Esophagus muscularis mucosa (tissue), 4 donors: ENCODE measurements at regions not wholly inside any gene's neighbourhood (a gene's known extent, or its start where the extent isn't known, plus 50 kb on each side); places are given as distances from the start of the nearest gene placed in this dataset.

Experiments used
- DNase-seq: peaks from one replicate; pipeline ENCODE4 v3.0.0-alpha.2; 2017; ENCODE audit errors: extremely low spot score
- H3K27ac ChIP-seq, 4 donors: fragments of 200-600 bp; sonication (generic); replicated peaks in 1 of 4; 1 replicate in 3 of 4; 2 replicates in 1 of 4; pipeline ENCODE4 v1.5.1; 2016 to 2019; ENCODE audit warnings: mild to moderate bottlenecking in 1 of 4
- H3K27me3 ChIP-seq, 4 donors: fragments of 200-600 bp; sonication (generic); one replicate each; pipeline versions ENCODE4 v1.5.1 to v1.6.0; 2016 to 2019
- H3K36me3 ChIP-seq, 4 donors: fragments of 200-600 bp; sonication (generic); one replicate each; pipeline ENCODE4 v1.5.1; 2016 to 2019
- H3K4me1 ChIP-seq, 4 donors: fragments of 200-600 bp; sonication (generic); one replicate each; pipeline ENCODE4 v1.5.1; 2016 to 2019
- H3K4me3 ChIP-seq, 4 donors: fragments of 200-600 bp; sonication (generic); 1 replicate in 2 of 4; 2 replicates in 2 of 4; pipeline ENCODE4 v1.5.1; 2016 to 2019; ENCODE audit warnings: mild to moderate bottlenecking in 4 of 4, moderate library complexity in 1 of 4
- H3K9me3 ChIP-seq, 4 donors: fragments of 200-600 bp; sonication (generic); 1 replicate in 3 of 4; 2 replicates in 1 of 4; pipeline ENCODE4 v1.5.1; 2016 to 2019
- EP300 ChIP-seq: sonication (generic); formaldehyde crosslinking; IDR thresholded peaks from one replicate; pipeline ENCODE4 v1.6.1; 2017; ENCODE audit warnings: antibody characterized with exemption
- POLR2A ChIP-seq: fragments of 450-650 bp; IDR thresholded peaks from one replicate; pipeline ENCODE4 v1.6.1; 2017; ENCODE audit warnings: antibody characterized with exemption, moderate library complexity, mild to moderate bottlenecking, low read depth
- POLR2AphosphoS5 ChIP-seq, 2 donors: sonication (generic); formaldehyde crosslinking; IDR thresholded peaks; one replicate each; pipeline ENCODE4 v1.6.1; 2017; ENCODE audit warnings: antibody characterized with exemption in 2 of 2
- WGBS: methylation state at CpG from one replicate; pipeline ENCODE4 v1.1.5; 2018; 5-methylcytosine and 5-hydroxymethylcytosine counted together
- intact Hi-C: fragments of 100-400 bp; cut with DNase I; formaldehyde crosslinking; loops from one replicate; pipeline ENCODE4 v1.15.1; 2023
- TF ChIP-seq, protein P1 (sequence below), 3 experiments: fragments of 200-600 bp in 2 of 3; fragments of 450-650 bp in 1 of 3; sonication (generic) in 2 of 3; IDR thresholded peaks; one replicate each; pipeline ENCODE4 v1.5.1; 2017 to 2019; ENCODE audit warnings: antibody characterized with exemption in 3 of 3, mild to moderate bottlenecking in 2 of 3, moderate library complexity in 1 of 3

DNA sequence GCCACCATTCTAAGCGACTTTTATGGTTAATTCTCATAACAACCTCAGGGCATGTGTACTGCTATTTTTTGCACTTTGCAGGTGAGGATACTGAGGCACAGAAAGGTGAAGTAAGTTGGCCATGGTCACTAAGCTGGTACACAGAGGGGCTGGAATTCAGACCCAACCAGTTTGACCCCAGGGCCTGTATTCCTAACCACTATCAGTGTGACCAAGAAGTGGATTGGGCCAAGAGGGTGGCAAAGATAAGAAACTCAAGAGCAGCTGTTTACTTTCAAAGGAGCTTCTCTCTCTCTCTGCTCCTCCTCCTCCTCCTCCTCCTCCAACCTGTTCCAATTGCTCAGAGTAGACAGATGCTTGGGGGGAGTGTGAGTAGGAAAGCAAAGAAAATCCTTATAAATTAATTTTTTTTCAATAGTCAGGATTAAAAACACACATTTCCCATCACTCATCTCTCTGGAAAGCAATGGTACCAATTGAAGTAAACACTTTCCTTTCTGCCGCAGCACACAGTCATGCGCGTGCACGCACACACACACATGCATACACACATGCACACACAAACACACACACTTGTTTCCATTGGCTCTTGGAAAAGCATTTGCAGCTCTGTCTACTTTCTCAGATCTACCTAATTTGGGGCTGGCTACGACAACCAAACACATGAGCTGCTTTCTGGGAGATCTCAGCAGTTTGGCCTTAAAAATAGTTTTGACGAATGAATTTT lies 736.7 kb upstream of the WWC1 start:
- Histone ChIP-seq H3K36me3 (no peaks in the 10 kb centered on the region), H3K4me1 (no peaks in the 10 kb centered on the region), H3K4me3 (no peak overlapping the region), H3K9me3 (no peaks in the 10 kb centered on the region), H3K27me3 (no peaks in the 10 kb centered on the region), H3K27ac (no peak overlapping the region)
- peak; percentile 62 for DNase-seq
- intact Hi-C loops = no loop called here
- WGBS = 81% methylated on average over 7 of the region's 7 CpGs
- TF ChIP-seq EP300 = no peak
- TF ChIP-seq, protein P1, sequence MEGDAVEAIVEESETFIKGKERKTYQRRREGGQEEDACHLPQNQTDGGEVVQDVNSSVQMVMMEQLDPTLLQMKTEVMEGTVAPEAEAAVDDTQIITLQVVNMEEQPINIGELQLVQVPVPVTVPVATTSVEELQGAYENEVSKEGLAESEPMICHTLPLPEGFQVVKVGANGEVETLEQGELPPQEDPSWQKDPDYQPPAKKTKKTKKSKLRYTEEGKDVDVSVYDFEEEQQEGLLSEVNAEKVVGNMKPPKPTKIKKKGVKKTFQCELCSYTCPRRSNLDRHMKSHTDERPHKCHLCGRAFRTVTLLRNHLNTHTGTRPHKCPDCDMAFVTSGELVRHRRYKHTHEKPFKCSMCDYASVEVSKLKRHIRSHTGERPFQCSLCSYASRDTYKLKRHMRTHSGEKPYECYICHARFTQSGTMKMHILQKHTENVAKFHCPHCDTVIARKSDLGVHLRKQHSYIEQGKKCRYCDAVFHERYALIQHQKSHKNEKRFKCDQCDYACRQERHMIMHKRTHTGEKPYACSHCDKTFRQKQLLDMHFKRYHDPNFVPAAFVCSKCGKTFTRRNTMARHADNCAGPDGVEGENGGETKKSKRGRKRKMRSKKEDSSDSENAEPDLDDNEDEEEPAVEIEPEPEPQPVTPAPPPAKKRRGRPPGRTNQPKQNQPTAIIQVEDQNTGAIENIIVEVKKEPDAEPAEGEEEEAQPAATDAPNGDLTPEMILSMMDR (IDR thresholded peaks at IDR 0.05) = no peak
- TF ChIP-seq POLR2AphosphoS5 (IDR thresholded peaks at IDR 0.05) = no peak
- no peak for TF ChIP-seq POLR2A

DNA sequence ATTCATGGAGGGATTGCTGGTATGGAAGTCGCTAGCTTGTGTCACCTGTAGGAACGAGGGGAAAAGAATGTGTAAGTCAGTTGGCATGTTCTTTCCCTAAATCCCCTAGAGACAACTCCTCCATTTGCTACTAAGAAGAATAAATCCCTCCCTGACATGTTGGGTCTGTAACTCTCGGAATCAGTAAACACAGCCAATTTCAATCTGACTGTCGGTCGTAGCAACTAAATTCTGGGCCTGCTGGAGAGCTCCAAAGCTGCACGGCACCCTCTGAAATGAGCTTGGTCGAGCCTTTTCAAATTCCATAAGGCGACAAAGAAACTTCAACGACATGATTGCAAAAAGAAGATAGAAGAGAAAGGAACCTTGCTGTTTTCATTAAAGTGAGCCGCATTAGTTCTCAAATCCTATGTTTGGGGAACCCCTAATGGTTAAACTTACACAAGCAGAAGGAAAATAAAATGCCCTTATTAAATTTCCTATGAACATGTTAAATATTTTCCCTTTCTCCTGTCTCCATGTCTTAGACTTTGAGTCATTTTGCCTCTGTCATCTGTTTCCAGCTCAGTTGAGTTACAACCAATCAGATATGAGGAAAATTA lies 735.8 kb upstream of the WWC1 start:
- H3K4me1 ChIP-seq = no peaks in the 10 kb centered on the region

DNA sequence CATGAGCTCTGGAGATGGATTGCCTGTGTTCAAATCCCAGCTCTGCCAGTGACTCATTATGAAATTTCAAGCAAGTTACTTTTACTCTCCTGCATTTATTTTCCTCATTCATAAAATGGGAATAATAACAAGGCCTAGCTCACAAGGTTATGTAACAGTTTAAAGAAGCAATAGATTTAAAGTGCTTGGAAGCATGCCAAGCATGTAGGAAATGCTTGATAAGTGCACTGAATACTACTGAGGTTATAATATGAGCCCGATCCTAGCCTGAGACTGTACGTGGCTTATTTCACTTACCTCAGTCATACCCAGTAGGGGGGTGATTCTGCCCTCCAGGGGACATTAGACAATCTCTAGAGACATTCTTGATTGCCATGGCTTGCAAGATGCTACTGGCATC lies 734.1 kb upstream of the WWC1 start:
- Histone ChIP-seq H3K9me3 (no peaks in the 10 kb centered on the region), H3K4me3 (no peak overlapping the region), H3K4me1 (no peaks in the 10 kb centered on the region), H3K27me3 (no peaks in the 10 kb centered on the region), H3K36me3 (no peaks in the 10 kb centered on the region), H3K27ac (no peak overlapping the region)
- intact Hi-C loops = no loop called here
- 64% methylated on average over 2 of the region's 2 CpGs for WGBS
- TF ChIP-seq, protein P1 (IDR thresholded peaks at IDR 0.05) = no peak
- TF ChIP-seq EP300 (no peak), POLR2AphosphoS5 (IDR thresholded peaks at IDR 0.05) (no peak), POLR2A (no peak)
- DNase-seq = peak; percentile 45

More for the DNA sequence above, 735.8 kb upstream of the WWC1 start:
- no peak overlapping the region for H3K27ac ChIP-seq
- TF ChIP-seq EP300 = no peak
- peak; percentile 78 for DNase-seq
- WGBS = 65% methylated on average over 10 of the region's 10 CpGs
- no peaks in the 10 kb centered on the region for H3K9me3 ChIP-seq
- intact Hi-C loops = no loop called here
- H3K4me3 ChIP-seq = no peak overlapping the region
- no peaks in the 10 kb centered on the region for H3K27me3 ChIP-seq
- no peaks in the 10 kb centered on the region for H3K36me3 ChIP-seq

DNA sequence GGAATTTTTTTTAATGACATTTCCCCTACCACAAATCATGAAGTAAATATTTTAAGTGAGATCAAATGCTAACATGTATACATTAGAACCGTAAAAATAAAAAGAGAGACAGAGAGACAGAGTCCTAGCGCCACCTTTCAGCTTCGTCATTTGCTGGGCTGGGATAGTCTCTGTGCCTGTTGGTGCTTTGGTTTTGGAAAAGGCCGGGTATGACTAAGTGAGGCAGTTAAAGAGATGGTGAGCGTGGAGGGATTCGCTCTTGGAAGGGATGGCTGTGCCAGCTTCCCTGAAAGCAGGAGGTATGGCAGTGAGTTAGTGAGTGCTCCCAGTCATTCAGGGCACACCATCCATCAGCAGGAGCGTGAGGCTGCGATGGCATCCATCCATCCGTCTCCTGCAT lies 729.6 kb upstream of the WWC1 start:
- no peaks in the 10 kb centered on the region for H3K36me3 ChIP-seq
- no peaks in the 10 kb centered on the region for H3K9me3 ChIP-seq
- no peak for TF ChIP-seq POLR2AphosphoS5 (IDR thresholded peaks at IDR 0.05)
- TF ChIP-seq POLR2A = no peak
- TF ChIP-seq, protein P1 (IDR thresholded peaks at IDR 0.05) = no peak
- no peak for TF ChIP-seq EP300
- no peaks in the 10 kb centered on the region for H3K4me1 ChIP-seq
- intact Hi-C loops = no loop called here
- 90% methylated on average over 9 of the region's 9 CpGs for WGBS
- no peaks in the 10 kb centered on the region for H3K27me3 ChIP-seq
- H3K27ac ChIP-seq = no peak overlapping the region
- DNase-seq = peak; percentile 79
- H3K4me3 ChIP-seq = no peak overlapping the region

DNA sequence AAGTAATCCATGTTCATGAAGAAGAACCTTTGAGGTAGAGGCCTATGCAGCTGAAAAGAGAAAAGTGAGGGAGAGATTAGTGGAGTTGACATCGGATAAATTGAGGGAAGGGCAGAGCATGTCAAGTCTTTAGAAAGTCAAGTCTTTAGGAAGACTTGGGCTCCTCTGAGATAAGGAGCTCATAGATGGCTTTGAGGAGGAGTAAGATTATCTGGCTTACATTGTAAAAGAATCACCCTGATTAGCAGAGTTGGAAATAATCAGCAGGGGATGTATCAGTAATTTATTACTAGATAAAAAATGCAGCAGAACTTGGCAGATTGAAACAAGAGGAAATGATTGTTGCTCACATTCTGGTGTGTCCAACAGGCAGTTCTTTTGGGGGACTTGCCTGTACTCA lies 727.2 kb upstream of the WWC1 start:
- H3K27ac ChIP-seq = no peak overlapping the region
- H3K4me3 ChIP-seq = no peak overlapping the region
- no peaks in the 10 kb centered on the region for H3K4me1 ChIP-seq
- no peak for DNase-seq
- no peaks in the 10 kb centered on the region for H3K36me3 ChIP-seq
- TF ChIP-seq POLR2A (no peak), EP300 (no peak), POLR2AphosphoS5 (IDR thresholded peaks at IDR 0.05) (no peak)
- TF ChIP-seq, protein P1 (IDR thresholded peaks at IDR 0.05) = no peak
- 92% methylated on average over 1 of the region's 1 CpG for whole genome bisulfite sequencing
- intact Hi-C loops = no loop called here
- no peaks in the 10 kb centered on the region for H3K9me3 ChIP-seq
- peaks cover 0 to 2% (median 0%) of the 10 kb centered on the region in 4 donors for H3K27me3 ChIP-seq
